Heart left ventricle (tissue), 16 donors: ENCODE measurements at regions not wholly inside any gene's neighbourhood (a gene's known extent, or its start where the extent isn't known, plus 50 kb on each side); places are given as distances from the start of the nearest gene placed in this dataset.
A peak's percentile ranks its signal among the peaks of the same experiment; 100 is the strongest.

ENCODE experiments used
- ATAC-seq, 4 donors: fragments of 200-7000 bp; cut with Tn5 transposase; one replicate each; pipeline ENCODE4 v1.9.1; 2020 to 2022; ENCODE audit warnings: moderate library complexity in 4 of 4, mild to moderate bottlenecking in 3 of 4, moderate number of reproducible peaks in 1 of 4
- DNase-seq, 5 donors: peaks; one replicate each; pipeline ENCODE4 v3.0.0-alpha.2; 2020
- H3K27ac ChIP-seq, 12 donors: fragments of 200-600 bp; sonication (generic) in 4 of 12; one replicate each; pipeline versions ENCODE4 v1.5.0 to v1.8.0; 2016 to 2022; ENCODE audit warnings: mild to moderate bottlenecking in 2 of 12
- H3K27me3 ChIP-seq, 9 donors: fragments of 200-600 bp; sonication (generic) in 2 of 9; one replicate each; pipeline versions ENCODE4 v1.5.1 to v1.8.0; 2016 to 2022; ENCODE audit warnings: mild to moderate bottlenecking in 3 of 9
- H3K36me3 ChIP-seq, 9 donors: fragments of 200-600 bp; sonication (generic) in 2 of 9; one replicate each; pipeline versions ENCODE4 v1.5.0 to v1.8.0; 2018 to 2022; ENCODE audit warnings: mild to moderate bottlenecking in 2 of 9
- H3K4me1 ChIP-seq, 12 donors: fragments of 200-600 bp; sonication (generic) in 4 of 12; one replicate each; pipeline versions ENCODE4 v1.5.0 to v1.8.0; 2016 to 2022; ENCODE audit warnings: mild to moderate bottlenecking in 3 of 12
- H3K4me3 ChIP-seq, 12 donors: fragments of 200-600 bp; sonication (generic) in 4 of 12; one replicate each; pipeline versions ENCODE4 v1.5.0 to v1.8.0; 2017 to 2022; ENCODE audit warnings: mild to moderate bottlenecking in 9 of 12, moderate library complexity in 4 of 12
- H3K9me3 ChIP-seq, 12 donors: fragments of 200-600 bp; sonication (generic) in 4 of 12; one replicate each; pipeline versions ENCODE4 v1.5.0 to v1.8.0; 2016 to 2022; ENCODE audit warnings: mild to moderate bottlenecking in 1 of 12
- POLR2A ChIP-seq, 2 donors: fragments of 450-650 bp; IDR thresholded peaks; one replicate each; pipeline ENCODE4 v1.6.1; 2017; ENCODE audit warnings: antibody characterized with exemption in 2 of 2, mild to moderate bottlenecking in 2 of 2, moderate library complexity in 2 of 2
- WGBS, 4 donors: extraction: QIAGEN DNeasy Blood & Tissue Kit in 2 of 4; methylation state at CpG; one replicate each; pipeline versions ENCODE4 v1.1.5 to v1.1.7; 2013 to 2018; 5-methylcytosine and 5-hydroxymethylcytosine counted together
- intact Hi-C, 10 donors: fragments of 100-400 bp; cut with DNase I; formaldehyde crosslinking; loops; one replicate each; pipeline versions ENCODE4 v1.11.1 to v1.14.2; 2022
- TF ChIP-seq, protein P1 (sequence below), 12 donors: fragments of 200-600 bp; sonication (generic) in 4 of 12; IDR thresholded peaks; one replicate each; pipeline versions ENCODE4 v1.5.0 to v1.8.0; 2018 to 2022; ENCODE audit warnings: antibody characterized with exemption in 12 of 12, mild to moderate bottlenecking in 5 of 12
- donor health status: ischemic (EF 13 %, LVEDD 7.1; RV severe dilation, severe dysfunction).
- donor health status: healthy with polysubstance abuse.
- donor health status: DM: no; HTN: yes; CAD: no.
- donor health status: DM: no; HTN: no; CAD: no.
- donor health status: ischemic (EF 25% LVEDD 6.9; RV normal size, moderate dysfunction).
- donor health status: ischemic (EF 25% LVEDD 5.7; RV mildly dilated, moderate dysfunction).
- donor health status: healthy.
- donor health status: DM: yes; HTN: yes; CAD: no.
- donor health status: ischemic (EF 35%, LVEDD 5.7; RV mildly dilated, moderate dysfunction).
- donor health status: nonischemic (EF 11% LVEDD 7.7; RV severe dilation, severe dysfunction).
- donor health status: DM: yes; HTN: yes; CAD: no.
- donor health status: PGD.
- donor health status: ischemic (EF 29% LVEDD 5.4; RV normal size, mild dysfunction).
- donor health status: nonischemic (EF 23%, LVEDD 6.1; RV moderate dilation, normal function).

DNA sequence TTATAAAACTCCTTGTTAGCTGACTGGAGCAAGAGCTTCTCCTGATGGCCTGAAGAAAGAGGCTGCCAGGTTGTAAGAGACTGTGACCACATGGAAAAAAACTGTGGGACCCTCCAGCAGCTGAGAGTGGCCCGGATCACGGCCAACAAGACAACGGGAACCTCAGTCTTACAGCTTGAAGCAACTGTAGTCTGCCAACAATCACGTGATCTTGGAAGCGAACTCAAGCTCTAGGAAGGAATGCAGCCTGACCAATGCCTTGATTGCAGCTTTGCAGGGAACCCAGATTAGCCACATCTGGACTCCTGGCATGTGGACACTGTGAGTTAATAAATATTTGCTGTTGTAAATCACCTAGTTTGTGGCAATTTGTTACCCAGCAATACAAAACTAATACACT, 442.6 kb upstream of the PRMT6 start:
- Histone ChIP-seq H3K9me3 (peaks cover 0 to 2% (median 0%) of the 10 kb centered on the region in 12 donors), H3K4me1 (no peaks in the 10 kb centered on the region), H3K27me3 (no peaks in the 10 kb centered on the region), H3K4me3 (no peak overlapping the region), H3K36me3 (no peaks in the 10 kb centered on the region), H3K27ac (no peak overlapping the region)
- intact Hi-C loops = no loop called here
- whole genome bisulfite sequencing, 4 donors = 66 to 74% (median 70%) methylated on average over 5 of the region's 5 CpGs
- DNase-seq (no peak), ATAC-seq (no peak)
- TF ChIP-seq, protein P1, sequence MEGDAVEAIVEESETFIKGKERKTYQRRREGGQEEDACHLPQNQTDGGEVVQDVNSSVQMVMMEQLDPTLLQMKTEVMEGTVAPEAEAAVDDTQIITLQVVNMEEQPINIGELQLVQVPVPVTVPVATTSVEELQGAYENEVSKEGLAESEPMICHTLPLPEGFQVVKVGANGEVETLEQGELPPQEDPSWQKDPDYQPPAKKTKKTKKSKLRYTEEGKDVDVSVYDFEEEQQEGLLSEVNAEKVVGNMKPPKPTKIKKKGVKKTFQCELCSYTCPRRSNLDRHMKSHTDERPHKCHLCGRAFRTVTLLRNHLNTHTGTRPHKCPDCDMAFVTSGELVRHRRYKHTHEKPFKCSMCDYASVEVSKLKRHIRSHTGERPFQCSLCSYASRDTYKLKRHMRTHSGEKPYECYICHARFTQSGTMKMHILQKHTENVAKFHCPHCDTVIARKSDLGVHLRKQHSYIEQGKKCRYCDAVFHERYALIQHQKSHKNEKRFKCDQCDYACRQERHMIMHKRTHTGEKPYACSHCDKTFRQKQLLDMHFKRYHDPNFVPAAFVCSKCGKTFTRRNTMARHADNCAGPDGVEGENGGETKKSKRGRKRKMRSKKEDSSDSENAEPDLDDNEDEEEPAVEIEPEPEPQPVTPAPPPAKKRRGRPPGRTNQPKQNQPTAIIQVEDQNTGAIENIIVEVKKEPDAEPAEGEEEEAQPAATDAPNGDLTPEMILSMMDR (IDR thresholded peaks at IDR 0.05) = no peak
- no peak for TF ChIP-seq POLR2A (IDR thresholded peaks at IDR 0.05)

DNA sequence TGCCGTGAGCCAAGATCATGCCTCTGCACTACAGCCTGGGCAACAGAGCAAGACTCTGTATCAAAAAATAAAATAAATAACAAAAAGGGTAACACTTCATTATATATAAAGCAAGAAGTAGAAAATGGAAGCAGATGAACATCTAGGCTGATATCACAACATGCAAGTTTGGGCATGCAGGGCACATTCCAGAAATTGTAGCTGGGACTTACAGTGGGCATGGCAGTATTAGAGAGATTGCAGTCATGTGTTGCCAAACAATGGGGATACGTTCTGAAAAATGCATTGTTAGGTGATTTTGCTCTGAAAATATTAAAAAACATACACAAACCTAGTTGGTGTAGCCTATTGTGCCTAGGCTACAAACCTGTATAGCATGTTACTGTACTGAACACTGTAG, 441.0 kb upstream of the PRMT6 start:
- ATAC-seq (no peak), DNase-seq (no peak)
- H3K36me3 ChIP-seq = no peaks in the 10 kb centered on the region
- no peak overlapping the region for H3K27ac ChIP-seq
- no peak for TF ChIP-seq POLR2A (IDR thresholded peaks at IDR 0.05)
- TF ChIP-seq, protein P1 (IDR thresholded peaks at IDR 0.05) = no peak
- intact Hi-C loops = no loop called here
- H3K27me3 ChIP-seq = no peaks in the 10 kb centered on the region
- WGBS, 4 donors = 68 to 80% (median 73%) methylated on average over 2 of the region's 2 CpGs
- H3K4me3 ChIP-seq = no peak overlapping the region
- peaks cover 0 to 2% (median 0%) of the 10 kb centered on the region in 12 donors for H3K9me3 ChIP-seq
- no peaks in the 10 kb centered on the region for H3K4me1 ChIP-seq

DNA sequence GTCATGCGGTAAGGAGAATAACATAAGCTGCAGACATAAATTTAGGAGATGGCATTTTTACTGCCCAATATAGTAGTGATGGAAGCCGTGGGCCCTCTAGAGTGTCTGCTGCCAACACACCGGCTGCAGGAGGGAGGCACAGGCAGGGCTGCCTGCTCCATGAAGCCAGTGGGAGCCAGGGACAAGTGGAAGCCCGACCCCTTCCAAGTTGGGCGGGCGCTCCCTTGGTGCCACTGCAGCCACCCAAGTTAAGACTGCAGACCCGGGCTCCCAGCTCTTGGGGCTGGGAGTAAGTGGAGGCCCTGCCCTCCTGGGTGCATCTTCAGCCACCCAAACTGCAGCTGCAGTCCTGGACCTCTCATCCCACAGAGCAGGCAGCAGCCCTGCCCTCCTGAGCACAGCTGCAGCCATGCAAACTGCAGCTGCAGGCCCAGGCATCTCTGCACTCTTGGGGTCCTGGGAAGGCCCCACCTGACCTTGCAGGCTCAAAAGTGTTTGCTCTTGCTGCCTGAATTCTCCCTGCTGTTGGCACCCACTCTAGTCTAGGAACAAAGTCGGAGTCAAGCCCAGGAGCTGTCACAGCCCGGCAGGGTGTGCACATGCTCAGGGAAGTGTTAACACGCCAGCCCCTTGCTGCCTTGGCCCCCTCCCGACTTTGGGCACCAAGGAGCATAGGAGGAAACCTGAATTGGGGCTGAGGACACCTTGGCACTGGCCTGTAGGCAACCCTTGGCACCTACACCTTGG, 437.2 kb upstream of the PRMT6 start:
- Histone ChIP-seq H3K9me3 (peaks cover 0 to 9% (median 0%) of the 10 kb centered on the region in 12 donors), H3K4me3 (no peak overlapping the region), H3K27ac (no peak overlapping the region), H3K36me3 (no peaks in the 10 kb centered on the region), H3K27me3 (no peaks in the 10 kb centered on the region), H3K4me1 (no peaks in the 10 kb centered on the region)
- ATAC-seq (no peak), DNase-seq (peak in 1 of 5 donors; percentile 36)
- WGBS, 4 donors = 77 to 89% (median 85%) methylated on average over 4 to 11 of the region's 11 CpGs
- intact Hi-C loops = no loop called here
- TF ChIP-seq POLR2A (IDR thresholded peaks at IDR 0.05) = no peak
- TF ChIP-seq, protein P1 (IDR thresholded peaks at IDR 0.05) = no peak

DNA sequence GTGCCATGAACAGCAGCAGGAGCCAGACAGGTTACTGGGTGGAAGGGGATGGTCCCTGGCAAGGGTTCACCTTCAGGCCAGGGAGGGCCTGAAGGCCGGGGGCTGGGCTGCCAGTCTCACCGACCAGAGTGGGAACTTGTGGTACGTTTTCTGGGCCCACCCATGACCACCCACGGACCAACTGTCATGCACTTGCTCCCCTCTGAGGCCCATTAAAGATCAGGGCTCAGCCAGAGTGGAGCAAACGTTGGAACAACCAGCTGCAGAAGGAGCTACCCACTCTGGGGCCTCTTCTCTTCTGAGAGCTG, 436.7 kb upstream of the PRMT6 start:
- Histone ChIP-seq H3K27me3 (no peaks in the 10 kb centered on the region), H3K4me3 (no peak overlapping the region), H3K27ac (no peak overlapping the region), H3K9me3 (peaks cover 0 to 13% (median 0%) of the 10 kb centered on the region in 12 donors), H3K4me1 (no peaks in the 10 kb centered on the region), H3K36me3 (no peaks in the 10 kb centered on the region)
- whole genome bisulfite sequencing, 4 donors = 39 to 70% (median 61%) methylated on average over 2 to 5 of the region's 5 CpGs
- TF ChIP-seq POLR2A (IDR thresholded peaks at IDR 0.05) = no peak
- TF ChIP-seq, protein P1 (IDR thresholded peaks at IDR 0.05) = no peak
- intact Hi-C loops = no loop called here
- ATAC-seq (no peak), DNase-seq (peak in 1 of 5 donors; percentile 33)
